Activated CD4-positive, alpha-beta T cell treated with anti-CD3 and anti-CD28 coated beads, Interleukin-2, amount 50 U/mL, for 1 hour (primary cell): ENCODE measurements at regions not wholly inside any gene's neighbourhood (a gene's known extent, or its start where the extent isn't known, plus 50 kb on each side); places are given as distances from the start of the nearest gene placed in this dataset.
"Not testable (repeated sequence)": the region's sequence is repeated elsewhere in the genome, so short reads cannot be mapped to it uniquely, and the experiment has no call there.

ENCODE experiments used
- DNase-seq: peaks from one replicate; pipeline ENCODE4 v3.0.0-alpha.2; 2020

- DNase-seq, result no peak
Observed at GRCh38 chr2:176991411-176991810, 221.2 kb upstream of the HNRNPA3 start.

- no peak for DNase-seq
Observed at GRCh38 chr2:176997074-176997791, 215.4 kb upstream of the HNRNPA3 start.

- DNase-seq, result no peak
Observed at GRCh38 chr2:176997792-176998169, 214.8 kb upstream of the HNRNPA3 start.

- no peak for DNase-seq
Observed at GRCh38 chr2:176999301-176999700, 213.3 kb upstream of the HNRNPA3 start.

GRCh38 chr2:177000061-177000714, 212.4 kb upstream of the HNRNPA3 start:
- DNase-seq, result no peak

- DNase-seq, result no peak
Observed at GRCh38 chr2:177000715-177001072, 211.9 kb upstream of the HNRNPA3 start.

- DNase-seq, result no peak
Observed at GRCh38 chr2:177001334-177001733, 211.3 kb upstream of the HNRNPA3 start.

- DNase-seq, result no peak
Observed at GRCh38 chr2:177002983-177003382, 209.6 kb upstream of the HNRNPA3 start.

- DNase-seq, result not testable (repeated sequence)
Observed at GRCh38 chr2:177007726-177008125, 204.9 kb upstream of the HNRNPA3 start.

- DNase-seq, result not testable (repeated sequence)
Observed at GRCh38 chr2:177008662-177009061, 203.9 kb upstream of the HNRNPA3 start.

GRCh38 chr2:177010146-177010545, 202.4 kb upstream of the HNRNPA3 start:
- no peak for DNase-seq

- no peak for DNase-seq
Observed at GRCh38 chr2:177010861-177011260, 201.7 kb upstream of the HNRNPA3 start.

- no peak for DNase-seq
Observed at GRCh38 chr2:177014946-177015345, 197.6 kb upstream of the HNRNPA3 start.

- DNase-seq, result no peak
Observed at GRCh38 chr2:177015356-177015923, 197.2 kb upstream of the HNRNPA3 start.

- no peak for DNase-seq
Observed at GRCh38 chr2:177020524-177021119, 192.0 kb upstream of the HNRNPA3 start.

GRCh38 chr2:177021706-177022343, 190.8 kb upstream of the HNRNPA3 start:
- DNase-seq, result no peak

- no peak for DNase-seq
Observed at GRCh38 chr2:177024765-177025164, 187.8 kb upstream of the HNRNPA3 start.

- no peak for DNase-seq
Observed at GRCh38 chr2:177026253-177026652, 186.3 kb upstream of the HNRNPA3 start.

- no peak for DNase-seq
Observed at GRCh38 chr2:177026956-177027355, 185.6 kb upstream of the HNRNPA3 start.

GRCh38 chr2:177028296-177028695, 184.3 kb upstream of the HNRNPA3 start:
- DNase-seq, result no peak

GRCh38 chr2:177029075-177029474, 183.5 kb upstream of the HNRNPA3 start:
- no peak for DNase-seq

GRCh38 chr2:177029501-177029900, 183.1 kb upstream of the HNRNPA3 start:
- DNase-seq, result no peak

- DNase-seq, result no peak
Observed at GRCh38 chr2:177029901-177030300, 182.7 kb upstream of the HNRNPA3 start.
